ENCODE measurements at regions not wholly inside any gene's neighbourhood (a gene's known extent, or its start where the extent isn't known, plus 50 kb on each side); places are given as distances from the start of the nearest gene placed in this dataset.
A peak's percentile ranks its signal among the peaks of the same experiment; 100 is the strongest.
"Not testable (repeated sequence)": the region's sequence is repeated elsewhere in the genome, so short reads cannot be mapped to it uniquely, and the experiment has no call there.

DNA sequence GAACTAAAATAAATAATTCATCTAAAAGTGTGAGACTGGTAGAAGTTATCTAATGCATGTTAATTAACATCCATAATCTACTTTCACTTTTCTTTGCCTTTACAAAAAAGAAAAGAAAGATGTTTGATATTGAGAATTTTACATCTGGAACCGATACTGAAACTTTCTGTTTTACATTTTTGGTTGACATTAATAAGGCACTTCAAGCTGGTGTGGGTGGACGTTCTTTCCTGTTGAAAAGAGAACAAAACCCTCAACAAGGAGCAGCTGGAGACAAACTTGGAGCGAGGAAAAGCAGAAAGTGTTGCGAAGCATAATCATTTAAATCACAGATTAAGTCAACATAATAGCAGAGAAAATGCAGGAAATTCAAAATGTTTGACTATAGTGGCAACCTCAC is 575.2 kb upstream of the ADGRB3 start:
- H3K9me3 ChIP-seq (ENCODE audit: control insufficient read depth in 5 of 5, low read length in 5 of 5) = peaks cover 0 to 2% (median 0%) of the 10 kb centered on the region in 5 donors
- no peak overlapping the region for H3K9ac ChIP-seq (ENCODE audit: low read length in 5 of 5)
- H3K4me1 ChIP-seq (ENCODE audit: control insufficient read depth in 5 of 5, insufficient read depth in 5 of 5, low read length in 5 of 5) = peaks cover 0 to 6% (median 0%) of the 10 kb centered on the region in 5 donors
- H3K27me3 ChIP-seq (ENCODE audit: control insufficient read depth in 5 of 5, insufficient read depth in 4 of 5, low read length in 5 of 5) = no peaks in the 10 kb centered on the region
- no peaks in the 10 kb centered on the region for H3K36me3 ChIP-seq (ENCODE audit: control insufficient read depth in 5 of 5, insufficient read depth in 5 of 5, low read length in 5 of 5)
- H3K27ac ChIP-seq (ENCODE audit: low read depth, low read length) = no peak overlapping the region
- peak overlapping the region in 3 of 5 donors; percentile 12 to 37 (median 19) for H3K4me3 ChIP-seq (ENCODE audit: low read depth in 1 of 5, low read length in 5 of 5)

DNA sequence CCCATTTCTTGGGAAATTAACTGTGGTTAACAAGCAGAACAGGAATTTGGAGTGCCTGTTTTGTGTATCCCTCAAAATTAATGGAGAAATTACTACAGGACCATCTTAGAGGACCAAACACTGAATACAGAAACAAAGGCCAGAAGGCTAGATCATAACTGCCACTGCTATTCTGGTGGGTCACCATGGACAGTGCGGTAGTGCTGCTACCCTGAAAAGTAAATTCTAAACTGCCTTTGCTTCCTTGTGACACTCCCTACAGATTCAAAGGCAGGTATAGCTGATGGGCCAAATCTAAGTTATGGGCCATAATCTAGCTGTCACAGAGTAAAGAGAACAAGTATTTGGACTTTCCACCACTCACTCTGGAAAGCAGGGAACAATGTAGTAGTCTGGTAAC is 575.8 kb upstream of the ADGRB3 start:
- Histone ChIP-seq H3K9ac (ENCODE audit: low read length in 5 of 5) (no peak overlapping the region), H3K27ac (ENCODE audit: low read depth, low read length) (no peak overlapping the region), H3K4me1 (ENCODE audit: control insufficient read depth in 5 of 5, insufficient read depth in 5 of 5, low read length in 5 of 5) (peaks cover 0 to 6% (median 0%) of the 10 kb centered on the region in 5 donors), H3K9me3 (ENCODE audit: control insufficient read depth in 5 of 5, low read length in 5 of 5) (peaks cover 0 to 2% (median 0%) of the 10 kb centered on the region in 5 donors), H3K27me3 (ENCODE audit: control insufficient read depth in 5 of 5, insufficient read depth in 4 of 5, low read length in 5 of 5) (no peaks in the 10 kb centered on the region), H3K36me3 (ENCODE audit: control insufficient read depth in 5 of 5, insufficient read depth in 5 of 5, low read length in 5 of 5) (no peaks in the 10 kb centered on the region), H3K4me3 (ENCODE audit: low read depth in 1 of 5, low read length in 5 of 5) (peak overlapping the region in 1 of 5 donors; percentile 37)

DNA sequence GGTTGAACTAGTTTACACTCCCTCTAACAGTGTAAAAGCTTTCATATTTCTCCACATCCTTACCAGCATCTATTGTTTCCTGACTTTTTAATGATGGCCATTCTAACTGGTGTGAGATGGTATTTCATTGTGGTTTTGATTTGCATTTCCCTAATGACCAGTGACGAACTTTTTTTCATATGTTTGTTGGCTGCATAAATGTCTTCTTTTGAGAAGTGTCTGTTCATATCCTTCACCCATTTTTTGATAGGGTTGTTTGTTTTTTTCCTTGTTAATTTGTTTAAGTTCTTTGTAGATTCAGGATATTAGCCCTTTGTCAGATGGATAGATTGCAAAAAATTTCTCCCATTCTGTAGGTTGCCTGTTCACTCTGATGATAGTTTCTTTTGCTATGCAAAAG is 578.5 kb upstream of the ADGRB3 start:
- H3K9me3 ChIP-seq (ENCODE audit: control insufficient read depth in 5 of 5, low read length in 5 of 5); H3K27ac ChIP-seq (ENCODE audit: low read depth, low read length); H3K27me3 ChIP-seq (ENCODE audit: control insufficient read depth in 5 of 5, insufficient read depth in 4 of 5, low read length in 5 of 5); H3K4me1 ChIP-seq (ENCODE audit: control insufficient read depth in 5 of 5, insufficient read depth in 5 of 5, low read length in 5 of 5); H3K4me3 ChIP-seq (ENCODE audit: low read depth in 1 of 5, low read length in 5 of 5); H3K9ac ChIP-seq (ENCODE audit: low read length in 5 of 5); H3K36me3 ChIP-seq (ENCODE audit: control insufficient read depth in 5 of 5, insufficient read depth in 5 of 5, low read length in 5 of 5): not testable (repeated sequence)

DNA sequence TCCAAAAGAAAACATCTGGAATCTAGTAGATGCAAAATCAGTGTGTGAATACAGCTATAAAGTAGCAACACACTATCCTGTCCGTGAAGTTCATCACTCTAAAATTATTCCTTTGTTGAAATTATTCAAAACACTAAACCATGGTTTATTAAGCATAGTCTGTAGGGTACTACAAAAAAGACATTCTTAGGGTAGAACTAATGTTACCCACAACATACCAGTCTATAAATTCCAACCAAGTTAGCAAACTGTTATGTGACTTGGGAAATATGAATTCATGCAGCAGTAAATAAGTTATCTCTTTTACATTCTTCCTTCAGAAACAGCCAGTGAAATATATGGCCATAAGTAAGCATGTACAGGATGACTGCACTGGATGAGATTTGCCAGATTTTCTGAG is 580.3 kb upstream of the ADGRB3 start:
- Histone ChIP-seq H3K36me3 (ENCODE audit: control insufficient read depth in 5 of 5, insufficient read depth in 5 of 5, low read length in 5 of 5) (no peaks in the 10 kb centered on the region), H3K27ac (ENCODE audit: low read depth, low read length) (no peak overlapping the region), H3K27me3 (ENCODE audit: control insufficient read depth in 5 of 5, insufficient read depth in 4 of 5, low read length in 5 of 5) (no peaks in the 10 kb centered on the region), H3K4me3 (ENCODE audit: low read depth in 1 of 5, low read length in 5 of 5) (no peak overlapping the region), H3K9ac (ENCODE audit: low read length in 5 of 5) (no peak overlapping the region), H3K4me1 (ENCODE audit: control insufficient read depth in 5 of 5, insufficient read depth in 5 of 5, low read length in 5 of 5) (peaks cover 0 to 5% (median 0%) of the 10 kb centered on the region in 5 donors), H3K9me3 (ENCODE audit: control insufficient read depth in 5 of 5, low read length in 5 of 5) (peaks cover 0 to 2% (median 0%) of the 10 kb centered on the region in 5 donors)

DNA sequence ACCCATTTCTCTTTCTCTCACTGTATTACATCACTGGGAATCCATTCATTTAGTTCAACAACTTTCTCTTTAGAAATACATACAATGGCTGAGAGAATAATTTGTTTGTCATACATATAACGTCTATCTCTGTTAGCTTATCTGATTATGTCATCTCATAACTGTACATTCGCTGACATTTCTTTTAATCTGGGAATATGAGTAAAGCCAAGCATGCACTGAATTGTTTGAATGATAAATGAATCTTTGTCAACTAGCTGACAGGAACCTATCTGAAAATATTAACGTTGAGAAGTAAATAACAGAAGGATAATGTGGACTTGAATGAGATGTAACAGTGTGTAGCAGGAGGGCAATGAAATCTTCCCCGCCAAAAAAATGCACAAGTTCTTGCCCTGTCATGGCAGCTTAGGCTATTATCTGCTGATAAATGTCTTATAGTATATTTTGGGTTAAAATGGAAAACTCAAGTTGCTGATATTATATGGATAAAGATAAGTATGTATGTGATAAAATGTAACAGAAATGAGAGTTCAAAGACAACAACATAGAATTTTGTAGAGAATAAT is 581.2 kb upstream of the ADGRB3 start:
- H3K27me3 ChIP-seq (ENCODE audit: control insufficient read depth in 5 of 5, insufficient read depth in 4 of 5, low read length in 5 of 5) = no peaks in the 10 kb centered on the region
- no peaks in the 10 kb centered on the region for H3K4me1 ChIP-seq (ENCODE audit: control insufficient read depth in 5 of 5, insufficient read depth in 5 of 5, low read length in 5 of 5)
- H3K27ac ChIP-seq (ENCODE audit: low read depth, low read length) = no peak overlapping the region

DNA sequence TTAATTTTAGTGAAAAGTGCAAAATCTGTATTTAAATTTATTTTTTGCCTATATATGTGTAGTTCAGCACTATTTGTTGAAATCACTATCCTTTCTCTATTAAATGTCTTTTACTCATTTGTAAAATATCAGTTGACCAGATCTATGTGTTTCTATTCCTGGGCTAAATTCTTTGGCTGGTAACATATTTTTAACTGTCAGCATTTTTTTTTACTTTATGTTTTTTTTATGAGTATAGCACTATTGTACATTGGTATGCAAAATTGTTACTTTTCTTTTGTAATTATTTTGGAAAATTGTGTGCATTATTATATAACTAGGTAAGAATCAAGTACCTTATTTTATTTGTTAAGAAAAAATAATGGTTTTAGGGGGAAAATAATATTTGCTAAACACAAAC is 582.8 kb upstream of the ADGRB3 start:
- H3K27me3 ChIP-seq (ENCODE audit: control insufficient read depth in 5 of 5, insufficient read depth in 4 of 5, low read length in 5 of 5) = no peaks in the 10 kb centered on the region
- H3K36me3 ChIP-seq (ENCODE audit: control insufficient read depth in 5 of 5, insufficient read depth in 5 of 5, low read length in 5 of 5) = no peaks in the 10 kb centered on the region
- no peaks in the 10 kb centered on the region for H3K4me1 ChIP-seq (ENCODE audit: control insufficient read depth in 5 of 5, insufficient read depth in 5 of 5, low read length in 5 of 5)
- H3K4me3 ChIP-seq (ENCODE audit: low read depth in 1 of 5, low read length in 5 of 5) = no peak overlapping the region
- H3K9me3 ChIP-seq (ENCODE audit: control insufficient read depth in 5 of 5, low read length in 5 of 5) = peaks cover 0 to 4% (median 0%) of the 10 kb centered on the region in 5 donors
- H3K9ac ChIP-seq (ENCODE audit: low read length in 5 of 5) = no peak overlapping the region
- no peak overlapping the region for H3K27ac ChIP-seq (ENCODE audit: low read depth, low read length)

More for the DNA sequence above, 581.2 kb upstream of the ADGRB3 start:
- H3K9me3 ChIP-seq (ENCODE audit: control insufficient read depth in 5 of 5, low read length in 5 of 5) = peaks cover 0 to 2% (median 0%) of the 10 kb centered on the region in 5 donors
- no peak overlapping the region for H3K9ac ChIP-seq (ENCODE audit: low read length in 5 of 5)
- H3K4me3 ChIP-seq (ENCODE audit: low read depth in 1 of 5, low read length in 5 of 5) = no peak overlapping the region
- H3K36me3 ChIP-seq (ENCODE audit: control insufficient read depth in 5 of 5, insufficient read depth in 5 of 5, low read length in 5 of 5) = no peaks in the 10 kb centered on the region

DNA sequence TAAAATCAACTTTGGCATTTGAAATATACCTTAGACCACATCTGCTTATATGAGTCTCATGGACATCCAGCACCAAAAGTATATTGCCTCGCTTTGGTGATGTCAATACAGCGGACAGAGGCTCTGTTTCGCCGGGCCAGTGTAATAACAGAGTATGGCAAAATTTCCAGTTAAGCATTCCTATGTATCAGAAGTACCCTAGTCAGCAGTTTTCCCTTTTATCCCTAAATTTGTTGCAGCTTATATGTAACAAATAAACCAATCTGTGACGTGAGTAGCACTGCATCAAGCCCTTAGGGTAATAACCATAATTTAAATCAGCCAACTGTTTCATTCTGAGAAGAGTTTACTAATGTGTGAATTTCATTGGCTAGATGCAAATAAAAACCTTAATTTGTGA is 585.5 kb upstream of the ADGRB3 start:
- Histone ChIP-seq H3K27ac (ENCODE audit: low read depth, low read length) (no peak overlapping the region), H3K4me3 (ENCODE audit: low read depth in 1 of 5, low read length in 5 of 5) (no peak overlapping the region), H3K9me3 (ENCODE audit: control insufficient read depth in 5 of 5, low read length in 5 of 5) (peaks cover 0 to 2% (median 0%) of the 10 kb centered on the region in 5 donors), H3K36me3 (ENCODE audit: control insufficient read depth in 5 of 5, insufficient read depth in 5 of 5, low read length in 5 of 5) (no peaks in the 10 kb centered on the region), H3K4me1 (ENCODE audit: control insufficient read depth in 5 of 5, insufficient read depth in 5 of 5, low read length in 5 of 5) (no peaks in the 10 kb centered on the region), H3K9ac (ENCODE audit: low read length in 5 of 5) (no peak overlapping the region), H3K27me3 (ENCODE audit: control insufficient read depth in 5 of 5, insufficient read depth in 4 of 5, low read length in 5 of 5) (no peaks in the 10 kb centered on the region)

DNA sequence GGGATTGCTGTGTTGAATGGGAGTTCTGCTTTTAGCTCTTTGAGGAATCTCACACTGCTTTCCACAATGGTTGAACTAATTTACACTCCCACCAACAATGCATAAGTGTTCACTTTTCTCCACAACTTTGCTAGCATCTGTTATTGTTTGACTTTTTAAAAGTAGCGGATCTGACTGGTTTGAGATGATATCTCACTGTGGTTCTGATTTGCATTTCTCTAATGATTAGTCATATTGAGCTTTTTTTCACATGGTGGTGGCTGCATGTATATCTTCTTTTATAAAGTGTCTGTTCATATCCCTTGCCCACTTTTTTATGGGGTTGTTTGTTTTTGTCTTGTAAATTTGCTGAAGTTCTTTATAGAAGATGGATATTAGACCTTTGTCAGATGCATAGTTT is 588.3 kb upstream of the ADGRB3 start:
- H3K4me3 ChIP-seq (ENCODE audit: low read depth in 1 of 5, low read length in 5 of 5) = no peak overlapping the region
- no peaks in the 10 kb centered on the region for H3K36me3 ChIP-seq (ENCODE audit: control insufficient read depth in 5 of 5, insufficient read depth in 5 of 5, low read length in 5 of 5)
- no peak overlapping the region for H3K27ac ChIP-seq (ENCODE audit: low read depth, low read length)
- peaks cover 0 to 2% (median 0%) of the 10 kb centered on the region in 5 donors for H3K9me3 ChIP-seq (ENCODE audit: control insufficient read depth in 5 of 5, low read length in 5 of 5)
- H3K9ac ChIP-seq (ENCODE audit: low read length in 5 of 5) = no peak overlapping the region
- H3K4me1 ChIP-seq (ENCODE audit: control insufficient read depth in 5 of 5, insufficient read depth in 5 of 5, low read length in 5 of 5) = no peaks in the 10 kb centered on the region
- H3K27me3 ChIP-seq (ENCODE audit: control insufficient read depth in 5 of 5, insufficient read depth in 4 of 5, low read length in 5 of 5) = no peaks in the 10 kb centered on the region

DNA sequence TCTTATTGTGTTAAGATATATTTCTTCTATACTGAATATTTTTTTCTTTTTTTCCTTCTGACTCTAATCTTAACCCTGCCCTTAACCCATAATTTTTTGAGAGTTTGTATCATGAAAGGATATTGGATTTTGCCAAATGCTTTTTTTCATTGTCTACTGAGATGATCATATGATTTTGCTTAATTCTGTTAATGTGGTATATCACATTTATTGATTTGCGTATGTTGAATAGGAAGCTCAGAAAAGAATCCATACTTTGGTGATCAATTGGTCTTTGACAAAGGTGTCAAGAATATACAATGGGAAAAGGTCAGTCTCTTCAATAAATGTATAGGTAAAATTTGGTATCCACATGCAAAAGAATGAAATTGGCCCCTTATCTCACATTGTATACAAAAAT is 588.8 kb upstream of the ADGRB3 start:
- H3K27me3 ChIP-seq (ENCODE audit: control insufficient read depth in 5 of 5, insufficient read depth in 4 of 5, low read length in 5 of 5) = no peaks in the 10 kb centered on the region
- H3K9ac ChIP-seq (ENCODE audit: low read length in 5 of 5) = no peak overlapping the region
- H3K27ac ChIP-seq (ENCODE audit: low read depth, low read length) = no peak overlapping the region
- no peaks in the 10 kb centered on the region for H3K36me3 ChIP-seq (ENCODE audit: control insufficient read depth in 5 of 5, insufficient read depth in 5 of 5, low read length in 5 of 5)
- H3K4me1 ChIP-seq (ENCODE audit: control insufficient read depth in 5 of 5, insufficient read depth in 5 of 5, low read length in 5 of 5) = no peaks in the 10 kb centered on the region
- H3K9me3 ChIP-seq (ENCODE audit: control insufficient read depth in 5 of 5, low read length in 5 of 5) = peaks cover 0 to 2% (median 0%) of the 10 kb centered on the region in 5 donors
- H3K4me3 ChIP-seq (ENCODE audit: low read depth in 1 of 5, low read length in 5 of 5) = no peak overlapping the region

DNA sequence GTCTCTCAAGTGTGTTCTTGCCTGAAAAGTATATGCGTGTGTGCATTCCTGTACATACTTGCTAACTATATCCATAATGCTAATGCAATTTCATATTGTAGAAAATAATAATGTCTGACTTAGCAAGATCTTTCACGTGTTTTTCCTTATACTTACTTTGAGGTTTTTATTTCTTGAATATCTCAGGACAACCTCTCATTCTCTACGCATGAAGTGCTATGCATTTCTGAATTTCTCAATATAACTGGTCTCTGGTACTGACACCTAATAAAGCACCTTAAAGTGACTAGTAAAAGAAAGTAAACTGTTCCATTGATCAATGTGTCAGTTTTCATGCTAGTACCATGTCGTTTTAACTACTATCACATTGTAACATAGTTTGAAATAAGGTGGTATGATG is 589.9 kb upstream of the ADGRB3 start:
- Histone ChIP-seq H3K4me1 (ENCODE audit: control insufficient read depth in 5 of 5, insufficient read depth in 5 of 5, low read length in 5 of 5) (peaks cover 0 to under 1% (median 0%) of the 10 kb centered on the region in 5 donors), H3K27me3 (ENCODE audit: control insufficient read depth in 5 of 5, insufficient read depth in 4 of 5, low read length in 5 of 5) (no peaks in the 10 kb centered on the region), H3K36me3 (ENCODE audit: control insufficient read depth in 5 of 5, insufficient read depth in 5 of 5, low read length in 5 of 5) (no peaks in the 10 kb centered on the region), H3K9ac (ENCODE audit: low read length in 5 of 5) (no peak overlapping the region), H3K9me3 (ENCODE audit: control insufficient read depth in 5 of 5, low read length in 5 of 5) (peaks cover 0 to 2% (median 0%) of the 10 kb centered on the region in 5 donors), H3K27ac (ENCODE audit: low read depth, low read length) (no peak overlapping the region), H3K4me3 (ENCODE audit: low read depth in 1 of 5, low read length in 5 of 5) (no peak overlapping the region)

Measured in subcutaneous abdominal adipose tissue (tissue), 5 donors.